Loucy (cell line): ENCODE measurements at regions not wholly inside any gene's neighbourhood (a gene's known extent, or its start where the extent isn't known, plus 50 kb on each side); places are given as distances from the start of the nearest gene placed in this dataset.
"Not testable (repeated sequence)": the region's sequence is repeated elsewhere in the genome, so short reads cannot be mapped to it uniquely, and the experiment has no call there.

Experiments used
- H2AFZ ChIP-seq: fragments of 200-600 bp; sonication (generic); 2 replicates; pipeline ENCODE4 v1.6.0; 2016; ENCODE audit warnings: antibody characterized with exemption, mild to moderate bottlenecking, low read length, moderate library complexity
- H3F3A ChIP-seq: fragments of 200-600 bp; 2 replicates; pipeline ENCODE4 v1.6.0; 2016; ENCODE audit warnings: antibody characterized with exemption, low read depth, mild to moderate bottlenecking
- H3K27me3 ChIP-seq: fragments of 200-600 bp; sonication (generic); 2 replicates; pipeline ENCODE4 v1.6.1; 2014; ENCODE audit warnings: low read length, mild to moderate bottlenecking; ENCODE audit not compliant: insufficient read depth, poor library complexity, severe bottlenecking
- H3K36me3 ChIP-seq: fragments of 200-600 bp; sonication (generic); 2 replicates; pipeline ENCODE4 v1.6.1; 2016; ENCODE audit warnings: low read length; ENCODE audit not compliant: insufficient read depth
- H3K4me1 ChIP-seq: fragments of 200-600 bp; sonication (generic); 2 replicates; pipeline ENCODE4 v1.5.1; 2014; ENCODE audit warnings: low read length, mild to moderate bottlenecking; ENCODE audit not compliant: insufficient read depth, poor library complexity, severe bottlenecking
- H3K4me2 ChIP-seq: fragments of 200-600 bp; sonication (generic); 2 replicates; pipeline ENCODE4 v1.6.0; 2014; ENCODE audit warnings: antibody characterized with exemption, low read length, low read depth, mild to moderate bottlenecking; ENCODE audit not compliant: poor library complexity, severe bottlenecking
- H3K4me3 ChIP-seq: fragments of 200-600 bp; sonication (generic); 2 replicates; pipeline ENCODE4 v1.5.1; 2014; ENCODE audit warnings: low read length, mild to moderate bottlenecking, mixed read lengths; ENCODE audit not compliant: poor library complexity, severe bottlenecking
- H3K79me2 ChIP-seq: fragments of 200-600 bp; sonication (generic); 2 replicates; pipeline ENCODE4 v1.6.1; 2014; ENCODE audit warnings: low read length; ENCODE audit not compliant: insufficient read depth
- H3K9ac ChIP-seq: fragments of 200-600 bp; sonication (generic); 2 replicates; pipeline ENCODE4 v1.6.0; 2014; ENCODE audit warnings: mild to moderate bottlenecking, low read depth, low read length, moderate library complexity; ENCODE audit not compliant: poor library complexity, severe bottlenecking
- H3K9me2 ChIP-seq: fragments of 200-600 bp; sonication (generic); replicated peaks from 2 replicates; pipeline ENCODE4 v1.6.1; 2016; ENCODE audit warnings: low read depth, low read length, mixed read lengths
- H3K9me3 ChIP-seq: fragments of 200-600 bp; sonication (generic); 2 replicates; pipeline ENCODE4 v1.6.1; 2014; ENCODE audit warnings: mild to moderate bottlenecking, antibody characterized with exemption, low read length, low read depth; ENCODE audit not compliant: insufficient read depth
- H4K20me1 ChIP-seq: fragments of 200-600 bp; sonication (generic); 2 replicates; pipeline ENCODE4 v1.6.0; 2014; ENCODE audit warnings: antibody characterized with exemption, low read length, mild to moderate bottlenecking; ENCODE audit not compliant: insufficient read depth, poor library complexity, severe bottlenecking
- CTCF ChIP-seq: fragments of 200-600 bp; sonication (generic); conservative IDR thresholded peaks from 2 replicates; pipeline ENCODE4 v1.5.1; 2014; ENCODE audit warnings: mild to moderate bottlenecking, antibody characterized with exemption, low read length
- EZH2phosphoT487 ChIP-seq: fragments of 200-600 bp; IDR thresholded peaks from 2 replicates; pipeline ENCODE4 v1.6.1; 2018; ENCODE audit warnings: antibody characterized with exemption, mild to moderate bottlenecking, moderate library complexity, borderline replicate concordance

- no peaks in the 10 kb centered on the region for H3K9me3 ChIP-seq
- no peak overlapping the region for H3K9ac ChIP-seq
- peaks cover 7% of the 10 kb centered on the region for H3K4me1 ChIP-seq
- no peak for TF ChIP-seq EZH2phosphoT487
- no peak for TF ChIP-seq CTCF
- H3K79me2 ChIP-seq, result no peaks in the 10 kb centered on the region
- H3K27me3 ChIP-seq, result no peaks in the 10 kb centered on the region
- no peak overlapping the region for H2AFZ ChIP-seq
- no peaks in the 10 kb centered on the region for H3K9me2 ChIP-seq
- no peak overlapping the region for H3K4me3 ChIP-seq
- H4K20me1 ChIP-seq, result no peaks in the 10 kb centered on the region
- no peaks in the 10 kb centered on the region for H3F3A ChIP-seq
- H3K4me2 ChIP-seq, result no peak overlapping the region
- no peaks in the 10 kb centered on the region for H3K36me3 ChIP-seq
Measured at GRCh38 chr2:107534926-107535325, 291.8 kb upstream of the RGPD4 start.

GRCh38 chr2:107535905-107536689, 290.6 kb upstream of the RGPD4 start:
- not testable (repeated sequence) for H3K9me2 ChIP-seq, H3K79me2 ChIP-seq, H2AFZ ChIP-seq, H3K27me3 ChIP-seq, H3K36me3 ChIP-seq, H3K9ac ChIP-seq, H4K20me1 ChIP-seq, H3F3A ChIP-seq, H3K4me3 ChIP-seq, H3K4me2 ChIP-seq, H3K9me3 ChIP-seq
- peaks cover 14% of the 10 kb centered on the region for H3K4me1 ChIP-seq

- Histone ChIP-seq H3K79me2 (no peaks in the 10 kb centered on the region), H3K4me2 (no peak overlapping the region), H3K4me1 (peaks cover 9% of the 10 kb centered on the region), H3K9me3 (no peaks in the 10 kb centered on the region), H3K27me3 (peaks cover 13% of the 10 kb centered on the region), H3F3A (no peaks in the 10 kb centered on the region), H3K9me2 (no peaks in the 10 kb centered on the region), H3K4me3 (no peak overlapping the region), H3K9ac (no peak overlapping the region), H3K36me3 (no peaks in the 10 kb centered on the region), H4K20me1 (no peaks in the 10 kb centered on the region), H2AFZ (no peak overlapping the region)
- TF ChIP-seq CTCF (no peak), EZH2phosphoT487 (no peak)
Measured at GRCh38 chr2:107542314-107542740, 284.4 kb upstream of the RGPD4 start.

GRCh38 chr2:107543793-107544192, 282.9 kb upstream of the RGPD4 start:
- Histone ChIP-seq H3K79me2 (no peaks in the 10 kb centered on the region), H3K36me3 (no peaks in the 10 kb centered on the region), H3K4me1 (peaks cover 9% of the 10 kb centered on the region), H3K4me3 (no peak overlapping the region), H4K20me1 (no peaks in the 10 kb centered on the region), H3F3A (no peaks in the 10 kb centered on the region), H3K9me3 (no peaks in the 10 kb centered on the region), H3K27me3 (peaks cover 13% of the 10 kb centered on the region), H3K9ac (no peak overlapping the region), H3K9me2 (no peaks in the 10 kb centered on the region), H2AFZ (no peak overlapping the region), H3K4me2 (no peak overlapping the region)
- TF ChIP-seq CTCF, result no peak
- TF ChIP-seq EZH2phosphoT487, result no peak
